Osteoblast (primary cell): ENCODE measurements at regions not wholly inside any gene's neighbourhood (a gene's known extent, or its start where the extent isn't known, plus 50 kb on each side); places are given as distances from the start of the nearest gene placed in this dataset.
A peak's percentile ranks its signal among the peaks of the same experiment; 100 is the strongest.

ENCODE experiments used
- DNase-seq: peaks from one replicate; pipeline ENCODE4 v3.0.0; 2011; ENCODE audit warnings: low spot score, mixed read lengths; ENCODE audit not compliant: insufficient read length; ENCODE audit errors: missing footprints
- H2AFZ ChIP-seq: 2 replicates; pipeline ENCODE4 v1.6.0; 2011; ENCODE audit warnings: mild to moderate bottlenecking, low read length
- H3K27ac ChIP-seq: 2 replicates; pipeline ENCODE4 v1.5.1; 2011; ENCODE audit warnings: mild to moderate bottlenecking, low read depth, low read length, moderate library complexity
- H3K27me3 ChIP-seq: 2 replicates; pipeline ENCODE4 v1.6.0; 2012; ENCODE audit warnings: mild to moderate bottlenecking, control low read depth, inconsistent platforms, low read length, moderate library complexity; ENCODE audit not compliant: insufficient read depth
- H3K36me3 ChIP-seq: 2 replicates; pipeline ENCODE4 v1.5.1; 2011; ENCODE audit warnings: mild to moderate bottlenecking, low read length, control low read depth, moderate library complexity; ENCODE audit not compliant: insufficient read depth
- H3K4me1 ChIP-seq: 2 replicates; pipeline ENCODE4 v1.5.1; 2011; ENCODE audit warnings: mild to moderate bottlenecking, low read length, control low read depth, moderate library complexity; ENCODE audit not compliant: insufficient read depth
- H3K4me2 ChIP-seq: 2 replicates; pipeline ENCODE4 v1.6.0; 2011; ENCODE audit warnings: mild to moderate bottlenecking, low read length; ENCODE audit not compliant: insufficient read depth
- H3K4me3 ChIP-seq: fragments of 200-600 bp; sonication (generic); 3 replicates; pipeline ENCODE4 v1.5.1; 2012; ENCODE audit warnings: mild to moderate bottlenecking, low read length, inconsistent platforms; ENCODE audit not compliant: insufficient read depth
- H3K79me2 ChIP-seq: 2 replicates; pipeline ENCODE4 v1.6.0; 2012; ENCODE audit warnings: mild to moderate bottlenecking, low read length, control low read depth, inconsistent platforms; ENCODE audit not compliant: insufficient read depth
- H3K9me3 ChIP-seq: 2 replicates; pipeline ENCODE4 v1.5.1; 2011; ENCODE audit warnings: low read depth, low read length, control low read depth
- H4K20me1 ChIP-seq: 2 replicates; pipeline ENCODE4 v1.6.0; 2012; ENCODE audit warnings: mild to moderate bottlenecking, low read length, control low read depth; ENCODE audit not compliant: insufficient read depth
- CTCF ChIP-seq: IDR thresholded peaks from 2 replicates; pipeline ENCODE4 v1.5.1; 2011; ENCODE audit warnings: mild to moderate bottlenecking, low read depth, low read length, moderate library complexity; ENCODE audit errors: extremely low read depth

- Histone ChIP-seq H4K20me1 (no peaks in the 10 kb centered on the region), H3K4me2 (no peak overlapping the region), H3K36me3 (no peaks in the 10 kb centered on the region), H3K27ac (no peak overlapping the region), H2AFZ (no peak overlapping the region), H3K4me1 (peaks cover 17% of the 10 kb centered on the region), H3K9me3 (no peaks in the 10 kb centered on the region), H3K79me2 (no peaks in the 10 kb centered on the region), H3K27me3 (no peaks in the 10 kb centered on the region), H3K4me3 (no peak overlapping the region)
- DNase-seq, result no peak
- no peak for TF ChIP-seq CTCF
These were observed 143.0 kb upstream of the TARS1 start for GRCh38 chr5:33297760-33298216.

DNA sequence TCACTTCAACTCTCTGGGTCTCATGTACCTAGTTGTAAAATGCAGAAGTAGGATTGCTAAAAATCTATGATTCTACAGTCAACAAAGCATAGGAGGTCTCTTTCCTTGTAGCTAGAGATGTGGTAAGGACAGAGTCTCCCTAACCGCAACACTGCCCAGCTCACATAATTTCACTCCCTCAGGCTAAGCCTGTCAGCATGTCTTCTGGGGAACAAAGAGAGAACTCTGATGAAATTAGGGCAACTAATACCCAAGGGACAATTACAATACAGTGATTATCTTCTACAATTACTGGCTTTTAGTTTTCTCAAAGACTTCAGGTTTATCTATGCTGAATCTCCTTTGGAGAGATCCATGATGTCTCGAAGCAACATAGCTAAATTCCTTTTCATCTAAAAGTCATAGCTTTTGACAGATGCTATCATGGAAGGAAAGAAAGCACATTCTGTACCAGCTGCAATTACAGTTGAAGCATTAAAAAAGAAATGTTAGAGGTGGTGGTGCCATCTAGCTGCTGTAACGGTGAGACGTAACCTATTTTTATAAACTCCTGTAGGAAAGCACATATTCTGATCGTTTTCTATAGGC lies 141.1 kb upstream of the TARS1 start:
- peak overlapping the region; percentile 27 for H3K4me3 ChIP-seq
- no peaks in the 10 kb centered on the region for H4K20me1 ChIP-seq
- DNase-seq, result peak; percentile 57
- peaks cover 17% of the 10 kb centered on the region for H3K4me1 ChIP-seq
- H3K79me2 ChIP-seq, result no peaks in the 10 kb centered on the region
- H3K36me3 ChIP-seq, result no peaks in the 10 kb centered on the region
- H3K9me3 ChIP-seq, result no peaks in the 10 kb centered on the region
- no peaks in the 10 kb centered on the region for H3K27me3 ChIP-seq
- peak overlapping the region; percentile 81 for H3K27ac ChIP-seq
- peak overlapping the region; percentile 56 for H3K4me2 ChIP-seq
- peak; percentile 43 for TF ChIP-seq CTCF
- peak overlapping the region; percentile 87 for H2AFZ ChIP-seq

GRCh38 chr5:33300209-33300742 lies 140.5 kb upstream of the TARS1 start:
- Histone ChIP-seq H3K27me3 (no peaks in the 10 kb centered on the region), H3K9me3 (no peaks in the 10 kb centered on the region), H3K4me3 (peak overlapping the region; percentile 27), H3K79me2 (no peaks in the 10 kb centered on the region), H3K27ac (peak overlapping the region; percentile 81), H3K4me2 (peak overlapping the region; percentile 56), H2AFZ (peak overlapping the region; percentile 87), H3K4me1 (peaks cover 17% of the 10 kb centered on the region), H3K36me3 (no peaks in the 10 kb centered on the region), H4K20me1 (no peaks in the 10 kb centered on the region)
- DNase-seq, result no peak
- TF ChIP-seq CTCF, result no peak

DNA sequence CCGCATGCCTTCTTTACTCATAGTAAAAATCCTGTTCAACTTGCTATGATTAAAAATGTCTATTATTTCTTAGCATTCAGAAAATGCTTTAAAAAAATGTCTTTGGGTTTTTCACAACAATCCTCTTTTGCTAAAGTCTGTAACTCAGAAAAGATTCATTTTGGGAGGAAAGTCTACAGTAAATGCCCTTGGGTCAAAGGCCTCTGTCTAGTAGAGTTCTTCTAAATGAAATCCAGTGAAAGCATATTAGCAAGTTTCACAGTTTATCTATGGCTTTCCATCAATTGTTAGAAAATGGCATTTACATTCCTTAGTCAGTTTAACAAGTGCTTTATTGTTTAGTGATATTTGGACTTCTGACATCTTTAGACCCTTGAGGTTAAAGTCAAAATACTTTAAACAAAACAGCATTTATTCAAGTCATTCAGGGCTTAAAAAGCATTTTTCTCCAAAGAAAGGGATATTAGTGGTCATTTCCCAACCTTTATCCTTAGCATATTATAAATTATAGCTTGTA lies 137.1 kb upstream of the TARS1 start:
- Histone ChIP-seq H3K4me2 (no peak overlapping the region), H3K9me3 (no peaks in the 10 kb centered on the region)
- TF ChIP-seq CTCF, result no peak

More for the DNA sequence above, 137.1 kb upstream of the TARS1 start:
- Histone ChIP-seq H3K4me3 (no peak overlapping the region), H3K79me2 (no peaks in the 10 kb centered on the region), H3K36me3 (no peaks in the 10 kb centered on the region), H2AFZ (no peak overlapping the region), H4K20me1 (no peaks in the 10 kb centered on the region), H3K27me3 (no peaks in the 10 kb centered on the region), H3K27ac (no peak overlapping the region), H3K4me1 (peaks cover 28% of the 10 kb centered on the region)
- no peak for DNase-seq
